Activated CD8-positive, alpha-beta memory T cell treated with anti-CD3 and anti-CD28 coated beads for 36 hours (primary cell): ENCODE measurements at regions not wholly inside any gene's neighbourhood (a gene's known extent, or its start where the extent isn't known, plus 50 kb on each side); places are given as distances from the start of the nearest gene placed in this dataset.

Experiments used
- CTCF ChIA-PET: fragments of 350-600 bp; sonication (Branson Sonifier 250); formaldehyde crosslinking; loops from one replicate; lab custom pipeline; 2021; ENCODE audit warnings: antibody characterized with exemption; lab: Charles Lee
- POLR2A ChIA-PET: fragments of 350-600 bp; sonication (Branson Sonifier 250); formaldehyde crosslinking; loops from one replicate; lab custom pipeline; 2021; ENCODE audit warnings: antibody characterized with exemption; lab: Charles Lee

DNA sequence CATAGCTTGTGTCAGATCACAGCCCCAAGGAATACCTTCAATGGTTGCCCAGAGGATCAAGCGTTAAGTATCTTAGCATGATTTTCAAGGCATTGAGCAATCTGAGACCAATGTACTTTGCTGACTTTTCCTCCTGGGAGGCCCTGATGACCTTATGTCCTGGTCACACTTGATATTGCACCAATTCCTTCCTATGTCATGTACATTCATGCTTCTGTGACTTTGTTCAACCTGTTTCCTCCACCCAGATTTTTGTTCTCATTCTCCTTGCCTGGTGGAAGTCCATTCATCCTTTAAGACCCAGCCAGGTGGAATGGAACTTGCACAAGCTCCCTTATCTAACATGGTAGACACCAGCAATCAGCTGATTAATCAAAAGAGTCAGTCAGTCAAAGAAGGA is 160.8 kb downstream of the PFKFB3 start:
- POLR2A ChIA-PET: no interaction called here

DNA sequence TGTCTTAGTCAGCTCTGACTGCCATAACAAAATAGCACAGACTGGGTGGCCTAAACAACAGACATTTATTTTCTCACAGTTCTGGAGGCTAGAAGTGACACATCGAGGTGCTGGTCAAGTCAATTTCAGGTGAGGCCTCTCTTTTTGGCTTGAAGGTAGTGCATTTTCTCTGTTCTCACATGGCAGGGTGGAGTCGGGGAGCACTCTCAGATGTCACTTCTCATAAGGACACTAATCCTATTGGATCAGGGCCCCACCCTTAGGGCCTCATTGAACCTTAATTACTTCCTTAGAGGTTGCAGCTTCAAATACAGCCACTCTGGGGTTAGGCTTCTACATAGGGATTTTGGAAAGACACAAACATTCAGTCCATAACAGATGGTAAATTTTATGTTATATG is 161.6 kb downstream of the PFKFB3 start:
- CTCF ChIA-PET: interaction anchor here (1.0 to 1.1 kb wide), 2 partner anchors 15 to 17 kb away, joined by 3 read pairs; no protein-coding TSS in a partner anchor
- POLR2A ChIA-PET: no interaction called here

More for the DNA sequence above, 160.8 kb downstream of the PFKFB3 start:
- CTCF ChIA-PET: interaction anchor here (0.6 to 1.1 kb wide), 3 partner anchors 15 to 71 kb away, joined by 3 to 4 read pairs (median 4); no protein-coding TSS in a partner anchor

DNA sequence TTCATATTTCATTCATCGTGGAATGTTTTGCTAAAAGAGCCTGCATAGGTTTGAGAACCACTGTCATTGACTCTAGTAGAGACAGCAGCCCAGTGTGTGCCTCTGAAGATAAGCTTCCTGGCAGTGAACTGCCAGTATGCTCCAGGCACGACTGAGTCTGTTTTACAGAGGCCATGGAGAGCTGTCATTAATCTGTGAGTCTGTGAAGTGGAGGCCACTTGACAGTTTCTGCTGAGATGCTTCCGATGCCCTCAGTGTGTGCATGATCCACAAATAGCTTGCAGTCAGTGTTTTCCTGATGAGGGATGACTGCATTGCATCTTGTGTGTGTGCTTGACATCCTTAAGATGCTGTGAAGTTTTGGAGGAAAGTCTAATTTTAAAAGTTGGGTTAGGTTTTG is 162.2 kb downstream of the PFKFB3 start:
- ChIA-PET POLR2A (no interaction called here), CTCF (interaction anchor here (1.1 to 1.3 kb wide), 3 partner anchors 17 to 163 kb away, joined by 3 to 4 read pairs (median 3); no protein-coding TSS in a partner anchor)

DNA sequence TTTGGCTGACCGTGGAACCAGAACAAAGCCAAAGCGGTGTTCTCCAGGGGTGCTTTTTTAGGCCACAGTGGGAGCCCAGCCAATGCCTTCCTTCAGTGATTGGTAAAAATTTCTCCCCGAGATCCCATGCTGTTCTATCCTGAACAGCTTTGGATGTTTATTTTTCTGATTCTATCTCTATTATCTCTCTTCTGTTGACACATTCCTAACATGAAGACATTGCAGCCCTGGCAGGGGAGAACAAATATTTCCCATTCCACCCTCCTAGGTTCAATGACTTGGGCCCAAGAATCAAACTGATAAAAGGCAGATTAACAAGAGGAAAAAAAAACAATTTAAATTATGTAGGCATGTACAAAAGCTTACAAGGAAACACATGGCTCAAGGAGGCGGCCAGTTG is 162.7 kb downstream of the PFKFB3 start:
- CTCF ChIA-PET: interaction anchor here (1.1 to 1.3 kb wide), 4 partner anchors 11 to 163 kb away, joined by 3 to 4 read pairs (median 3); no protein-coding TSS in a partner anchor
- POLR2A ChIA-PET: no interaction called here
